Thyroid gland (tissue), 4 donors: ENCODE measurements at regions not wholly inside any gene's neighbourhood (a gene's known extent, or its start where the extent isn't known, plus 50 kb on each side); places are given as distances from the start of the nearest gene placed in this dataset.

Experiments
- DNase-seq, 2 donors: peaks; one replicate each; pipeline ENCODE4 v3.0.0-alpha.2; 2019
- H3K27ac ChIP-seq, 3 donors: fragments of 200-600 bp; sonication (generic); 1 replicate in 2 of 3; 2 replicates in 1 of 3; pipeline ENCODE4 v1.5.1; 2016 to 2019; ENCODE audit warnings: mild to moderate bottlenecking in 1 of 3, moderate library complexity in 1 of 3
- H3K27me3 ChIP-seq: fragments of 200-600 bp; sonication (generic); one replicate; pipeline ENCODE4 v1.5.1; 2019
- H3K36me3 ChIP-seq, 2 donors: fragments of 200-600 bp; sonication (generic); one replicate each; pipeline ENCODE4 v1.5.1; 2016 to 2019
- H3K4me1 ChIP-seq, 2 donors: fragments of 200-600 bp; sonication (generic); one replicate each; pipeline ENCODE4 v1.5.1; 2017 to 2019
- H3K4me3 ChIP-seq, 3 donors: fragments of 200-600 bp; sonication (generic); replicated peaks in 1 of 3; 1 replicate in 2 of 3; 2 replicates in 1 of 3; pipeline ENCODE4 v1.5.1; 2016; ENCODE audit warnings: mild to moderate bottlenecking in 1 of 3
- H3K9me3 ChIP-seq: fragments of 200-600 bp; sonication (generic); one replicate; pipeline ENCODE4 v1.5.1; 2017
- CTCF ChIP-seq, 6 experiments: fragments of 200-600 bp in 3 of 6; fragments of 450-650 bp in 3 of 6; sonication (generic) in 3 of 6; IDR thresholded peaks; one replicate each; pipeline ENCODE4 v1.5.1; 2016 to 2019; ENCODE audit warnings: antibody characterized with exemption in 6 of 6, mild to moderate bottlenecking in 2 of 6, inconsistent platforms in 1 of 6, moderate library complexity in 1 of 6
- POLR2A ChIP-seq, 2 donors: fragments of 450-650 bp; IDR thresholded peaks; one replicate each; pipeline ENCODE4 v1.6.1; 2017; ENCODE audit warnings: antibody characterized with exemption in 2 of 2, mild to moderate bottlenecking in 2 of 2, moderate library complexity in 1 of 2
- WGBS, 2 donors: methylation state at CpG; one replicate each; pipeline ENCODE4 v1.1.5; 2017; 5-methylcytosine and 5-hydroxymethylcytosine counted together
- intact Hi-C: fragments of 100-400 bp; cut with DNase I; formaldehyde crosslinking; loops from one replicate; pipeline ENCODE4 v1.15.1; 2023

- Histone ChIP-seq H3K27me3 (no peaks in the 10 kb centered on the region), H3K9me3 (no peaks in the 10 kb centered on the region), H3K4me1 (no peaks in the 10 kb centered on the region), H3K4me3 (no peak overlapping the region), H3K27ac (no peak overlapping the region), H3K36me3 (no peaks in the 10 kb centered on the region)
- TF ChIP-seq POLR2A (IDR thresholded peaks at IDR 0.05) (no peak), CTCF (IDR thresholded peaks at IDR 0.05) (no peak)
- no peak for DNase-seq
- intact Hi-C loops: no loop called here
Measured at GRCh38 chr9:87256973-87257372, 240.7 kb upstream of the DAPK1 start.

GRCh38 chr9:87259543-87260518 is 237.8 kb upstream of the DAPK1 start:
- 77 to 79% methylated on average over 20 of the region's 20 CpGs for WGBS, 2 donors
- no peaks in the 10 kb centered on the region for H3K27me3 ChIP-seq
- H3K27ac ChIP-seq: no peak overlapping the region
- no peaks in the 10 kb centered on the region for H3K9me3 ChIP-seq
- intact Hi-C loops: no loop called here
- no peak for DNase-seq
- no peaks in the 10 kb centered on the region for H3K36me3 ChIP-seq
- H3K4me3 ChIP-seq: no peak overlapping the region
- no peaks in the 10 kb centered on the region for H3K4me1 ChIP-seq
- no peak for TF ChIP-seq POLR2A (IDR thresholded peaks at IDR 0.05)
- TF ChIP-seq CTCF (IDR thresholded peaks at IDR 0.05): no peak

- no peaks in the 10 kb centered on the region for H3K9me3 ChIP-seq
- no peak for TF ChIP-seq CTCF (IDR thresholded peaks at IDR 0.05)
- TF ChIP-seq POLR2A (IDR thresholded peaks at IDR 0.05): no peak
- no peak overlapping the region for H3K4me3 ChIP-seq
- no peak for DNase-seq
- 82 to 84% methylated on average over 9 of the region's 9 CpGs for WGBS, 2 donors
- H3K27ac ChIP-seq: no peak overlapping the region
- H3K36me3 ChIP-seq: no peaks in the 10 kb centered on the region
- no peaks in the 10 kb centered on the region for H3K27me3 ChIP-seq
- H3K4me1 ChIP-seq: no peaks in the 10 kb centered on the region
- intact Hi-C loops: no loop called here
Measured at GRCh38 chr9:87263291-87263690, 234.4 kb upstream of the DAPK1 start.

- TF ChIP-seq CTCF (IDR thresholded peaks at IDR 0.05): no peak
- no peak for TF ChIP-seq POLR2A (IDR thresholded peaks at IDR 0.05)
- no peak for DNase-seq
- Histone ChIP-seq H3K27ac (no peak overlapping the region), H3K4me1 (peaks cover 8 to 16% of the 10 kb centered on the region in 2 donors), H3K36me3 (no peaks in the 10 kb centered on the region), H3K27me3 (no peaks in the 10 kb centered on the region), H3K9me3 (no peaks in the 10 kb centered on the region), H3K4me3 (no peak overlapping the region)
- 91 to 97% methylated on average over 1 of the region's 1 CpG for WGBS, 2 donors
- intact Hi-C loops: no loop called here
Measured at GRCh38 chr9:87266697-87267096, 231.0 kb upstream of the DAPK1 start.
